ENCODE measurements at regions not wholly inside any gene's neighbourhood (a gene's known extent, or its start where the extent isn't known, plus 50 kb on each side); places are given as distances from the start of the nearest gene placed in this dataset.

- no peak for DNase-seq (ENCODE audit: low read depth)
- TF ChIP-seq CTCF (conservative IDR thresholded peaks at IDR 0.05; ENCODE audit: low read depth, low read length), result no peak
- H3K4me3 ChIP-seq (ENCODE audit: low read depth, low read length), result no peak overlapping the region
Measured at GRCh38 chr3:23663661-23664186, 142.0 kb upstream of the UBE2E1 start.

GRCh38 chr3:23664459-23664858 is 141.3 kb upstream of the UBE2E1 start:
- no peak for DNase-seq (ENCODE audit: low read depth)
- no peak for TF ChIP-seq CTCF (conservative IDR thresholded peaks at IDR 0.05; ENCODE audit: low read depth, low read length)
- H3K4me3 ChIP-seq (ENCODE audit: low read depth, low read length), result no peak overlapping the region

- no peak overlapping the region for H3K4me3 ChIP-seq (ENCODE audit: low read depth, low read length)
- TF ChIP-seq CTCF (conservative IDR thresholded peaks at IDR 0.05; ENCODE audit: low read depth, low read length), result no peak
- DNase-seq (ENCODE audit: low read depth), result peak; percentile 28
Measured at GRCh38 chr3:23665741-23666140, 140.0 kb upstream of the UBE2E1 start.

- no peak overlapping the region for H3K4me3 ChIP-seq (ENCODE audit: low read depth, low read length)
- DNase-seq (ENCODE audit: low read depth), result no peak
- no peak for TF ChIP-seq CTCF (conservative IDR thresholded peaks at IDR 0.05; ENCODE audit: low read depth, low read length)
Measured at GRCh38 chr3:23666818-23667217, 138.9 kb upstream of the UBE2E1 start.

GRCh38 chr3:23667536-23668429 is 138.0 kb upstream of the UBE2E1 start:
- DNase-seq (ENCODE audit: low read depth), result no peak
- no peak for TF ChIP-seq CTCF (conservative IDR thresholded peaks at IDR 0.05; ENCODE audit: low read depth, low read length)

GRCh38 chr3:23668430-23668904 is 137.3 kb upstream of the UBE2E1 start:
- no peak for TF ChIP-seq CTCF (conservative IDR thresholded peaks at IDR 0.05; ENCODE audit: low read depth, low read length)
- DNase-seq (ENCODE audit: low read depth), result peak; percentile 89
- no peak overlapping the region for H3K4me3 ChIP-seq (ENCODE audit: low read depth, low read length)

More at GRCh38 chr3:23667536-23668429, 138.0 kb upstream of the UBE2E1 start:
- no peak overlapping the region for H3K4me3 ChIP-seq (ENCODE audit: low read depth, low read length)
